Endothelial cell of umbilical vein (primary cell): ENCODE measurements at regions not wholly inside any gene's neighbourhood (a gene's known extent, or its start where the extent isn't known, plus 50 kb on each side); places are given as distances from the start of the nearest gene placed in this dataset.

Experiments
- CTCF ChIP-seq, 2 donors: IDR thresholded peaks; 1 replicate in 1 of 2; 2 replicates in 1 of 2; pipeline ENCODE4 v1.5.1; 2011; ENCODE audit warnings: low read length in 2 of 2, mild to moderate bottlenecking in 2 of 2, moderate library complexity in 2 of 2, control low read depth in 1 of 2, inconsistent platforms in 1 of 2, low read depth in 1 of 2; ENCODE audit not compliant: insufficient read depth in 1 of 2; ENCODE audit errors: extremely low read depth in 1 of 2
- EZH2 ChIP-seq: IDR thresholded peaks from 2 replicates; pipeline ENCODE4 v1.6.1; 2012; ENCODE audit warnings: borderline replicate concordance, low read depth, mild to moderate bottlenecking, moderate library complexity, low read length, inconsistent platforms; ENCODE audit not compliant: severe bottlenecking
- GATA2 ChIP-seq: IDR thresholded peaks from 2 replicates; pipeline ENCODE4 v1.7.0; 2011; ENCODE audit warnings: low read depth, mild to moderate bottlenecking, moderate library complexity, mixed read lengths, low read length; ENCODE audit not compliant: insufficient read length, insufficient read depth
- JUN ChIP-seq: IDR thresholded peaks from 2 replicates; pipeline ENCODE4 v1.6.1; 2011; ENCODE audit warnings: borderline replicate concordance, low read depth; ENCODE audit not compliant: insufficient read length, insufficient read depth
- MAX ChIP-seq: IDR thresholded peaks from 2 replicates; pipeline ENCODE4 v1.6.1; 2011; ENCODE audit not compliant: insufficient read depth, insufficient read length
- POLR2A ChIP-seq: IDR thresholded peaks from 2 replicates; pipeline ENCODE4 v1.6.1; 2012; ENCODE audit warnings: low read depth, mild to moderate bottlenecking, control low read depth, low read length
- POLR2AphosphoS5 ChIP-seq: IDR thresholded peaks from 2 replicates; pipeline ENCODE4 v1.6.1; 2012; ENCODE audit warnings: low read depth, mild to moderate bottlenecking, control low read depth, low read length, moderate library complexity; ENCODE audit not compliant: insufficient read depth

- no peak for TF ChIP-seq CTCF (IDR thresholded peaks at IDR 0.05; ENCODE audit: extremely low read depth in 1 of 2, insufficient read depth in 1 of 2, low read depth in 1 of 2, low read length in 2 of 2)
- TF ChIP-seq EZH2: no peak
- no peak for TF ChIP-seq GATA2
- TF ChIP-seq POLR2A: no peak
- TF ChIP-seq POLR2AphosphoS5: no peak
- no peak for TF ChIP-seq MAX
- TF ChIP-seq JUN: no peak
Measured at GRCh38 chr1:29511436-29511835, 275.1 kb downstream of the PTPRU start.
